ENCODE measurements at regions not wholly inside any gene's neighbourhood (a gene's known extent, or its start where the extent isn't known, plus 50 kb on each side); places are given as distances from the start of the nearest gene placed in this dataset.
"Not testable (repeated sequence)": the region's sequence is repeated elsewhere in the genome, so short reads cannot be mapped to it uniquely, and the experiment has no call there.

- DNase-seq (ENCODE audit: low spot score); H3K4me3 ChIP-seq; H3K27ac ChIP-seq: not testable (repeated sequence)
These were observed 160.0 kb upstream of the PLGLB2 start for GRCh38 chr2:87587934-87588333.

- H3K27ac ChIP-seq; H3K4me3 ChIP-seq; DNase-seq (ENCODE audit: low spot score): not testable (repeated sequence)
These were observed 154.9 kb upstream of the PLGLB2 start for GRCh38 chr2:87592974-87593373.

GRCh38 chr2:87593784-87594610, 153.9 kb upstream of the PLGLB2 start:
- H3K27ac ChIP-seq = peak overlapping the region in 1 of 2 donors; percentile 86
- H3K4me3 ChIP-seq = not testable (repeated sequence)
- DNase-seq (ENCODE audit: low spot score) = peak; percentile 73

GRCh38 chr2:87594611-87594992, 153.3 kb upstream of the PLGLB2 start:
- DNase-seq (ENCODE audit: low spot score) = peak; percentile 38
- not testable (repeated sequence) for H3K4me3 ChIP-seq
- H3K27ac ChIP-seq = peak overlapping the region in 1 of 2 donors; percentile 86

GRCh38 chr2:87595017-87595416, 152.9 kb upstream of the PLGLB2 start:
- peak; percentile 76 for DNase-seq (ENCODE audit: low spot score)
- H3K27ac ChIP-seq = peak overlapping the region; percentile 62 to 86
- not testable (repeated sequence) for H3K4me3 ChIP-seq

GRCh38 chr2:87600961-87601360, 146.9 kb upstream of the PLGLB2 start:
- DNase-seq (ENCODE audit: low spot score); H3K27ac ChIP-seq: not testable (repeated sequence)

GRCh38 chr2:87602118-87602517, 145.8 kb upstream of the PLGLB2 start:
- not testable (repeated sequence) for H3K4me3 ChIP-seq; H3K27ac ChIP-seq; DNase-seq (ENCODE audit: low spot score)

More at GRCh38 chr2:87600961-87601360, 146.9 kb upstream of the PLGLB2 start:
- not testable (repeated sequence) for H3K4me3 ChIP-seq

GRCh38 chr2:87602728-87603127, 145.2 kb upstream of the PLGLB2 start:
- H3K27ac ChIP-seq; DNase-seq (ENCODE audit: low spot score); H3K4me3 ChIP-seq: not testable (repeated sequence)

- not testable (repeated sequence) for H3K4me3 ChIP-seq; DNase-seq (ENCODE audit: low spot score)
- peak overlapping the region in 1 of 2 donors; percentile 75 for H3K27ac ChIP-seq
These were observed 144.2 kb upstream of the PLGLB2 start for GRCh38 chr2:87603418-87604278.

- not testable (repeated sequence) for H3K4me3 ChIP-seq; DNase-seq (ENCODE audit: low spot score)
- peak overlapping the region in 1 of 2 donors; percentile 75 for H3K27ac ChIP-seq
These were observed 143.5 kb upstream of the PLGLB2 start for GRCh38 chr2:87604279-87604818.

GRCh38 chr2:87604980-87605379, 142.9 kb upstream of the PLGLB2 start:
- H3K27ac ChIP-seq; DNase-seq (ENCODE audit: low spot score); H3K4me3 ChIP-seq: not testable (repeated sequence)

- DNase-seq (ENCODE audit: low spot score); H3K27ac ChIP-seq; H3K4me3 ChIP-seq: not testable (repeated sequence)
These were observed 139.3 kb upstream of the PLGLB2 start for GRCh38 chr2:87608377-87609166.

GRCh38 chr2:87610974-87611373, 136.9 kb upstream of the PLGLB2 start:
- DNase-seq (ENCODE audit: low spot score); H3K4me3 ChIP-seq; H3K27ac ChIP-seq: not testable (repeated sequence)

- H3K4me3 ChIP-seq; H3K27ac ChIP-seq; DNase-seq (ENCODE audit: low spot score): not testable (repeated sequence)
These were observed 136.5 kb upstream of the PLGLB2 start for GRCh38 chr2:87611416-87611815.

- not testable (repeated sequence) for H3K27ac ChIP-seq; DNase-seq (ENCODE audit: low spot score); H3K4me3 ChIP-seq
These were observed 135.9 kb upstream of the PLGLB2 start for GRCh38 chr2:87611956-87612355.

GRCh38 chr2:87614829-87615434, 133.0 kb upstream of the PLGLB2 start:
- H3K27ac ChIP-seq; DNase-seq (ENCODE audit: low spot score); H3K4me3 ChIP-seq: not testable (repeated sequence)

GRCh38 chr2:87619121-87619520, 128.8 kb upstream of the PLGLB2 start:
- H3K4me3 ChIP-seq; DNase-seq (ENCODE audit: low spot score); H3K27ac ChIP-seq: not testable (repeated sequence)

GRCh38 chr2:87621139-87621538, 126.7 kb upstream of the PLGLB2 start:
- H3K27ac ChIP-seq; H3K4me3 ChIP-seq; DNase-seq (ENCODE audit: low spot score): not testable (repeated sequence)
